PC-9 (cell line): ENCODE measurements at regions not wholly inside any gene's neighbourhood (a gene's known extent, or its start where the extent isn't known, plus 50 kb on each side); places are given as distances from the start of the nearest gene placed in this dataset.

Experiments
- BruUV-seq: library from RNA; stranded (reverse); fragments of 400-500 nt; replicated peaks from 2 replicates; lab custom pipeline; 2021; lab: Mats Ljungman, UMichigan
- CTCF ChIA-PET: fragments of 300-600 bp; sonication (Branson Sonifier 250); formaldehyde crosslinking; loops from one replicate; lab custom pipeline; 2022; ENCODE audit warnings: antibody characterized with exemption; lab: Charles Lee
- POLR2A ChIA-PET: fragments of 300-600 bp; sonication (Branson Sonifier 250); formaldehyde crosslinking; loops from one replicate; lab custom pipeline; 2022; ENCODE audit warnings: antibody characterized with exemption; ENCODE audit not compliant: unreplicated experiment; lab: Charles Lee
- DNase-seq, 2 experiments: peaks; one replicate each; pipeline versions ENCODE4 v3.0.0 to v3.0.0-alpha.2; 2015 to 2022; ENCODE audit warnings: mixed read lengths in 1 of 2
- H2AFZ ChIP-seq: fragments of 200-600 bp; sonication (generic); 2 replicates; pipeline ENCODE4 v1.8.1; 2017; ENCODE audit warnings: antibody characterized with exemption
- H3F3A ChIP-seq: fragments of 200-600 bp; sonication (generic); 2 replicates; pipeline ENCODE4 v1.8.1; 2017; ENCODE audit warnings: antibody characterized with exemption, mild to moderate bottlenecking, low read depth; ENCODE audit not compliant: insufficient read depth
- H3K27ac ChIP-seq: fragments of 200-600 bp; sonication (generic); 2 replicates; pipeline ENCODE4 v1.6.1; 2016; ENCODE audit warnings: mixed run types
- H3K27me3 ChIP-seq: fragments of 200-600 bp; sonication (generic); 2 replicates; pipeline ENCODE4 v1.6.1; 2016; ENCODE audit warnings: low read depth, mixed run types; ENCODE audit not compliant: insufficient read depth
- H3K36me3 ChIP-seq: fragments of 200-600 bp; sonication (generic); 2 replicates; pipeline ENCODE4 v1.6.1; 2016; ENCODE audit warnings: low read depth, mixed run types
- H3K4me1 ChIP-seq: fragments of 200-600 bp; sonication (generic); replicated peaks from 2 replicates; pipeline ENCODE4 v1.6.1; 2016; ENCODE audit warnings: mixed run types; ENCODE audit not compliant: insufficient read depth
- H3K4me2 ChIP-seq: fragments of 200-600 bp; sonication (generic); 2 replicates; pipeline ENCODE4 v1.6.1; 2017; ENCODE audit warnings: mixed run types
- H3K4me3 ChIP-seq: fragments of 200-600 bp; sonication (generic); 2 replicates; pipeline ENCODE4 v1.6.1; 2016; ENCODE audit warnings: mixed run types
- H3K79me2 ChIP-seq: fragments of 200-600 bp; sonication (generic); 2 replicates; pipeline ENCODE4 v1.6.1; 2017; ENCODE audit warnings: low read depth, mixed run types
- H3K9me2 ChIP-seq: fragments of 200-600 bp; sonication (generic); 2 replicates; pipeline ENCODE4 v1.8.1; 2017; ENCODE audit warnings: mild to moderate bottlenecking; ENCODE audit not compliant: insufficient read depth
- H3K9me3 ChIP-seq: fragments of 200-600 bp; sonication (generic); 2 replicates; pipeline ENCODE4 v1.8.1; 2016; ENCODE audit warnings: low read depth; ENCODE audit not compliant: insufficient read depth
- H4K20me1 ChIP-seq: fragments of 200-600 bp; sonication (generic); 2 replicates; pipeline ENCODE4 v1.8.1; 2017; ENCODE audit not compliant: insufficient read depth
- EZH2 ChIP-seq: fragments of 200-600 bp; sonication (generic); IDR thresholded peaks from 2 replicates; pipeline ENCODE4 v1.8.0; 2017; ENCODE audit warnings: antibody characterized with exemption, low read depth
- intact Hi-C: fragments of 100-400 bp; cut with micrococcal nuclease; formaldehyde crosslinking; loops from one replicate; pipeline ENCODE4 v1.10.0; 2022; ENCODE audit not compliant: unreplicated experiment
- TF ChIP-seq, protein P1 (sequence below): fragments of 200-600 bp; sonication (generic); conservative IDR thresholded peaks from 2 replicates; pipeline ENCODE4 v1.6.1; 2017; ENCODE audit warnings: mixed run types, antibody characterized with exemption, mild to moderate bottlenecking, moderate library complexity

DNA sequence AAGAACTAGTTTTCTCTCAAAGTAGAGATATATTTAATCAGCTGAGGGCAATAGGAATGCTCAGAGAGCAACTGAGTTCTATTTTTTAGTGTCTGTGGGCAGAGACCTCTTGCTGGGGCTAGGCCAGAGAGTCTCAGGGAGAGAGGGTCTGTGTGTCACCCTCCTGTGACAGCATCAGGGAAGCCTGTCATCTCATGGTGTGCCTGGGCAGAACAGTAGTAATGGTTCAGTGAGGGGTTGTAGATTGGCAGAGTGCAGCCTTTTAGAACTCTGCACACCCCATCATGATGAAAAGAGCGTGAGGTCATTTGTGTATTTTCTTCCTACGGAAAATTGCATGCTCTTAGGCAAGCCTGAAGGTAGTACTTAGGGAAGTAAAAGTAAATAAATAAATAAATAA is 1396.5 kb upstream of the AGA start:
- TF ChIP-seq EZH2: no peak
- TF ChIP-seq, protein P1, sequence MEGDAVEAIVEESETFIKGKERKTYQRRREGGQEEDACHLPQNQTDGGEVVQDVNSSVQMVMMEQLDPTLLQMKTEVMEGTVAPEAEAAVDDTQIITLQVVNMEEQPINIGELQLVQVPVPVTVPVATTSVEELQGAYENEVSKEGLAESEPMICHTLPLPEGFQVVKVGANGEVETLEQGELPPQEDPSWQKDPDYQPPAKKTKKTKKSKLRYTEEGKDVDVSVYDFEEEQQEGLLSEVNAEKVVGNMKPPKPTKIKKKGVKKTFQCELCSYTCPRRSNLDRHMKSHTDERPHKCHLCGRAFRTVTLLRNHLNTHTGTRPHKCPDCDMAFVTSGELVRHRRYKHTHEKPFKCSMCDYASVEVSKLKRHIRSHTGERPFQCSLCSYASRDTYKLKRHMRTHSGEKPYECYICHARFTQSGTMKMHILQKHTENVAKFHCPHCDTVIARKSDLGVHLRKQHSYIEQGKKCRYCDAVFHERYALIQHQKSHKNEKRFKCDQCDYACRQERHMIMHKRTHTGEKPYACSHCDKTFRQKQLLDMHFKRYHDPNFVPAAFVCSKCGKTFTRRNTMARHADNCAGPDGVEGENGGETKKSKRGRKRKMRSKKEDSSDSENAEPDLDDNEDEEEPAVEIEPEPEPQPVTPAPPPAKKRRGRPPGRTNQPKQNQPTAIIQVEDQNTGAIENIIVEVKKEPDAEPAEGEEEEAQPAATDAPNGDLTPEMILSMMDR: no peak
- CTCF ChIA-PET: no interaction called here

DNA sequence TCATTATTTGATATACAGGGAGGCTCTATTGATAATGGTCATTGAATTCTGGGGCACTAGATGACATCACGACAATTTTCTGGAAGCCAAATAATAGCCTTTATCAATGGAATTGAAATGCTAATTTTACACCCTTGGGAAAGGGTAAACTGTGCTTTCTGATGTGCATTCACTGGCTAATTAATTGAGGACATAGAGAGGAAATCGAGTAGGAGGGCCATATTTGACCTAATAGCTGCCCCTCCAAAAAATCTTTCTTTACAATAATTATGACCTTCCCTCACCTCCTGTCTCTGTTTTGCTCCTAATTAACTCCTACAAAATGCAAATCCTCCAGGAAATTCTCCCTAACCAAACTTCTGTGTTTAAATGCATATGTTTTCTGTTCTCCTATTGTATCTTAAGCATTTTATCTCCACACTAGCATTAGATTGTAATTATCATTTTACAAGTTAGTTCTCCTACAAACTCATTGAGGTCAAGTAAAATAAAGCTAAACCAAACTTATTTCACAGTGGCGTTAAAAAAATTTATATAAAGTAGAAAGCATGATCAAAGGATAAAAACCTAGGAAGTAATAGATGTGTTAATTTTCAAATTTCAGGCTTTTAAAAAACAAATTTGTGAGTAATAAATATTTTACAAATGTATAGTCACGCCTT is 1414.0 kb upstream of the AGA start:
- no peaks in the 10 kb centered on the region for H4K20me1 ChIP-seq
- TF ChIP-seq, protein P1: no peak
- TF ChIP-seq EZH2: no peak
- POLR2A ChIA-PET: no interaction called here
- no peak overlapping the region for H3K27ac ChIP-seq
- no TSS peak for BruUV-seq
- no peak overlapping the region for H2AFZ ChIP-seq
- CTCF ChIA-PET: no interaction called here
- DNase-seq: no peak
- no peaks in the 10 kb centered on the region for H3K4me1 ChIP-seq
- no peaks in the 10 kb centered on the region for H3K27me3 ChIP-seq
- no peak overlapping the region for H3K4me2 ChIP-seq
- no peaks in the 10 kb centered on the region for H3K79me2 ChIP-seq
- no peaks in the 10 kb centered on the region for H3K9me2 ChIP-seq
- no peak overlapping the region for H3K4me3 ChIP-seq
- no peaks in the 10 kb centered on the region for H3K9me3 ChIP-seq
- no peaks in the 10 kb centered on the region for H3K36me3 ChIP-seq
- intact Hi-C loops: no loop called here
- no peaks in the 10 kb centered on the region for H3F3A ChIP-seq

More for the DNA sequence above, 1396.5 kb upstream of the AGA start:
- Histone ChIP-seq H3K9me3 (no peaks in the 10 kb centered on the region), H3K79me2 (no peaks in the 10 kb centered on the region), H3K27me3 (no peaks in the 10 kb centered on the region), H2AFZ (no peak overlapping the region), H3K27ac (no peak overlapping the region), H3F3A (no peaks in the 10 kb centered on the region), H3K4me3 (no peak overlapping the region), H3K4me2 (no peak overlapping the region), H3K4me1 (no peaks in the 10 kb centered on the region), H3K9me2 (no peaks in the 10 kb centered on the region; the same call in 1 of the 2 replicates), H3K36me3 (no peaks in the 10 kb centered on the region), H4K20me1 (no peaks in the 10 kb centered on the region)
- no TSS peak for BruUV-seq
- POLR2A ChIA-PET: no interaction called here
- intact Hi-C loops: no loop called here
- no peak for DNase-seq

DNA sequence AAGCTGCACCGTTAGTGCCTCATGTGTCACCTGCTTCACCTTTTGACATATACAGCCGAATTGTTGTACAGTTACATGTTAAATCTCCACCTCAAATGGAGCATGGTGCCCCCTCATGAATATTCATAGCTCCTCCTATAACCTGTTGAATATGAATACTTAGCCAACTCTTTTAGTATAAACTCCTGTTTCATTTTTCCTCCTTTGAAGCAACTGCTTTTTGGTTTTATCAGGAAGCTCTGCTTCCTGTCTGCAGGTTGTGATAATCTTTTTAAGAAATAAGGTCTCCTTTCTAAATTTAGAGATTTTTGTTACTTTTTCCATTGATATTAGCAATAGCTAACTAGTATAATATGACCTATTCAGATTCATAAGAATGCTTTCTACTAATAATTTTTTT is 1429.2 kb upstream of the AGA start:
- TF ChIP-seq EZH2: no peak
- TF ChIP-seq, protein P1: no peak
- Histone ChIP-seq H3K4me1 (no peaks in the 10 kb centered on the region), H3K27ac (no peak overlapping the region), H3K79me2 (no peaks in the 10 kb centered on the region), H3K4me2 (no peak overlapping the region), H3F3A (no peaks in the 10 kb centered on the region), H3K9me2 (no peaks in the 10 kb centered on the region), H4K20me1 (no peaks in the 10 kb centered on the region), H3K9me3 (no peaks in the 10 kb centered on the region), H3K36me3 (no peaks in the 10 kb centered on the region), H2AFZ (no peak overlapping the region), H3K27me3 (no peaks in the 10 kb centered on the region), H3K4me3 (no peak overlapping the region)
- intact Hi-C loops: no loop called here
- POLR2A ChIA-PET: no interaction called here
- no TSS peak for BruUV-seq
- no peak for DNase-seq
- CTCF ChIA-PET: no interaction called here
